Activated CD4-positive, alpha-beta memory T cell treated with anti-CD3 and anti-CD28 coated beads, Interleukin-2, amount 10 ng/mL, durations not matched to agents 7 days and 5 days (primary cell): ENCODE measurements at regions not wholly inside any gene's neighbourhood (a gene's known extent, or its start where the extent isn't known, plus 50 kb on each side); places are given as distances from the start of the nearest gene placed in this dataset.

Source experiments
- CTCF ChIA-PET: fragments of 350-600 bp; sonication (Branson Sonifier 250); formaldehyde crosslinking; loops from one replicate; lab custom pipeline; 2021; ENCODE audit warnings: antibody characterized with exemption, inconsistent platforms; lab: Charles Lee
- POLR2A ChIA-PET: fragments of 350-600 bp; sonication (Branson Sonifier 250); formaldehyde crosslinking; loops from one replicate; lab custom pipeline; 2021; ENCODE audit warnings: antibody characterized with exemption; lab: Charles Lee
- DNase-seq: peaks from one replicate; pipeline ENCODE4 v3.0.0-alpha.2; 2020
- H3K27ac Mint-ChIP-seq: one replicate; pipeline ENCODE4 v1.8.0; 2021; ENCODE audit warnings: mild to moderate bottlenecking, mixed read lengths
- H3K27me3 Mint-ChIP-seq: one replicate; pipeline ENCODE4 v1.8.0; 2021; ENCODE audit warnings: mixed read lengths
- H3K36me3 Mint-ChIP-seq: one replicate; pipeline ENCODE4 v1.8.0; 2021; ENCODE audit warnings: low read depth, mixed read lengths
- H3K4me1 Mint-ChIP-seq: one replicate; pipeline ENCODE4 v1.8.0; 2021; ENCODE audit warnings: mixed read lengths
- H3K4me3 Mint-ChIP-seq: one replicate; pipeline ENCODE4 v1.8.0; 2021; ENCODE audit warnings: mild to moderate bottlenecking, mixed read lengths
- H3K9me3 Mint-ChIP-seq: one replicate; pipeline ENCODE4 v1.8.0; 2021; ENCODE audit warnings: mixed read lengths

DNA sequence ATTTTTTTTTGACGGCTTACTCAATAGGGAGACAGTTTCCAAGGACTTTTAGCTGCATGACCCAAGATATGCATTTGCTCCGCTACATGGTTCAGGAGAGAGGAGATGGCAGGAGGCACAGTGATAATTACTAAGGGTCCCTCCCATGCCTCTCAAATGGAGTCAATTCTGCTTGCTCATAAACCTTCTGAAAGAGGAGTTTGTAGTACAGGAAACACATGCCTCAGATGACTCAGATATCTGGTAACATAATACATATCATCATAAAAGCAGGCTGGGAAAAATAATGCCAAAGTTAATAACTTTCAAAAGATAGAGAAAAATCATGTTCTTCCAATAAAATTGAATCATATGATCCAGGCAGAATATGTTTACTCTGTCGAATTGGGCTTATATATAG lies 97.6 kb upstream of the DEFB112 start:
- no peak for DNase-seq
- ChIA-PET POLR2A (no interaction called here), CTCF (no interaction called here)
- Mint-ChIP-seq H3K4me3 (no peak overlapping the region), H3K36me3 (no peaks in the 10 kb centered on the region), H3K27me3 (no peaks in the 10 kb centered on the region), H3K4me1 (no peaks in the 10 kb centered on the region), H3K9me3 (no peaks in the 10 kb centered on the region), H3K27ac (no peak overlapping the region)

DNA sequence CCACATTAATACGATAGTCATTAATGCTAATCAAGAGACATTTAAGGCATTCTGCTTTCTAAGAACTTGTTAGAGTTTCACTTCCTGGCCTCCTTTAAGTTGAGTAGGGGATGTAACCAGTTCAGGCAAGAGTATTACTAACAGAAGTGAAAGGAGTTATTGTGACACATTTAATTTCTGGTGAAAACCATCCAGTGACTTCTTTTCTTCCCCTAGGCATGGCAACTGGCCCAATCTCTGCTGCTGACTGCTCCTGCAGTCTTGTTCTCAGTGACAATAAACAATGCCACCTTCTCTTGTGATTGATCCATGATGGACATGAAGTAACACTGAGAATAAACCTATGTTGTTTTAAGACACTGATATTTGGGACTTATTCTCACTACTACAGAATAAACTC lies 130.9 kb upstream of the DEFB112 start:
- H3K27me3 Mint-ChIP-seq: no peaks in the 10 kb centered on the region
- no peak for DNase-seq
- peaks cover 11% of the 10 kb centered on the region for H3K9me3 Mint-ChIP-seq
- H3K36me3 Mint-ChIP-seq: no peaks in the 10 kb centered on the region
- ChIA-PET CTCF (no interaction called here), POLR2A (no interaction called here)
- no peak overlapping the region for H3K27ac Mint-ChIP-seq
- no peak overlapping the region for H3K4me3 Mint-ChIP-seq
- H3K4me1 Mint-ChIP-seq: no peaks in the 10 kb centered on the region

DNA sequence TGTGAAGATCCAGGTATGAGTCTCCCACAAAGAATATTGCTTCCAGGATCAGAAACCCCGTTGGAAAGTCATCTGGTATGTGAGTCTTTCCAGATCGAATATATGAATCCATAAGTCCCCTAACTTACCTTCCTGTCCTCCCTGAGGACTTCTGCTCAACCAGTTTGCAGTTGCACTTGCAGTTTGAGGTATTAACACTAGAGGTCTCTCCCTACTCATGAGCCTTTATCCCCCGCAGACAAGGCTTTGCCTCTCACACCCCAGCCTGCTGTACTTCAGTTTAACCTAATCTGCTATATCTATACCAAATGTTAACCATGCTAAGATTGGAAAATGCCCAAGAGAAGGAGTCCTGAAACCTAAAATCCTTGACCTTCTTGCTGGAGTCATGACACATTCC lies 135.3 kb upstream of the DEFB112 start:
- CTCF ChIA-PET: no interaction called here
- no peak overlapping the region for H3K27ac Mint-ChIP-seq
- DNase-seq: no peak

DNA sequence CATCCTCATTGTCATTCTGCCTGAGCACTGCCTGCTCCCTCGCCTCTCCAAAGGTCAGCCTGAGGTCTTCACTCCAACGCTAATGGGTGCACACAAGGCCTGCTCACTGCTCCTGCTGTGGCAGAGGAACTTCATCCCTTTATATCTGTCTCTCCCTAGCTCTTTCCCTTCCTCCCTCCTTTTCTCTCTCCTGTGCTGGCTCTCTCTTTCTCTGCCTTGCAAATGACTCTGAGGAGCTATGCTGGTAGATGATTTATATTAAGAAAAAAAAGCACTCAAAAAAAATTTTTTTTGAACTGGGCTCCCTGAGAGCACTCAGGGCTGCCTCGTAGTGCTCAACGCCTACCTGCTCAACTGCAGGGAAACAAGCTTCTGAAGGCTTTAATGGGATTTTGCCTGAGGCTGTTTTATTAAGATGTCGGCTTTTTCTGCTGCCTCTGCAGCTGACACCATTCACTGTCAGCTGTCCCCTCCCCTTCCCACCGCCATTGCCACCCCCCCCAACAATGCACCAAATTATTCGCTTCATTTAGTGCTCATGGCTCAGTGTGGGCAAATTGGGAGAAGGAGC lies 137.7 kb upstream of the DEFB112 start:
- CTCF ChIA-PET: no interaction called here
- Mint-ChIP-seq H3K9me3 (no peaks in the 10 kb centered on the region), H3K27me3 (no peaks in the 10 kb centered on the region), H3K4me3 (no peak overlapping the region), H3K36me3 (no peaks in the 10 kb centered on the region), H3K27ac (no peak overlapping the region), H3K4me1 (no peaks in the 10 kb centered on the region)
- DNase-seq: no peak
- POLR2A ChIA-PET: no interaction called here

More for the DNA sequence above, 135.3 kb upstream of the DEFB112 start:
- no peaks in the 10 kb centered on the region for H3K27me3 Mint-ChIP-seq
- H3K4me3 Mint-ChIP-seq: no peak overlapping the region
- H3K4me1 Mint-ChIP-seq: no peaks in the 10 kb centered on the region
- POLR2A ChIA-PET: no interaction called here
- peaks cover 4% of the 10 kb centered on the region for H3K9me3 Mint-ChIP-seq
- no peaks in the 10 kb centered on the region for H3K36me3 Mint-ChIP-seq

DNA sequence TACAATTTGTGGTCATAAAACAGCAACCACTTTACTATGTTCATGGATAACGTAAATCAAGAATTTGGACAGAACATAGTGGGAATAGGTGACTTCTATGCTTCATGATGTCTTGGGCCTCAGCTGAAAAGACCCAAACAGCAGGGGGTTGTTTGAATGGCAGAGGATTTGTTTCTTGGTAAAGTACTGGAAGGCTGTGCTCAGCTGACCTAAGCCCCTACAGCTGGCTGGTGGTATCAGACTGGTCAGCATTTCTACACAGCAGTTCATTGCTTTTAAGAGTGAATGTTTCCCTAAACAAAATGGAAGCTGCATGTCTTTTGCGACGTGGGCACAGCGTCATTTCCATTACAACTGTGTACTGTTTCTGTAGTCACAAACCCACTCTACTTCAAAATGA lies 148.5 kb upstream of the DEFB112 start:
- no peak for DNase-seq
- no peak overlapping the region for H3K27ac Mint-ChIP-seq
- H3K36me3 Mint-ChIP-seq: no peaks in the 10 kb centered on the region
- ChIA-PET CTCF (no interaction called here), POLR2A (no interaction called here)
- no peak overlapping the region for H3K4me3 Mint-ChIP-seq
- H3K4me1 Mint-ChIP-seq: no peaks in the 10 kb centered on the region
- no peaks in the 10 kb centered on the region for H3K9me3 Mint-ChIP-seq
- no peaks in the 10 kb centered on the region for H3K27me3 Mint-ChIP-seq

DNA sequence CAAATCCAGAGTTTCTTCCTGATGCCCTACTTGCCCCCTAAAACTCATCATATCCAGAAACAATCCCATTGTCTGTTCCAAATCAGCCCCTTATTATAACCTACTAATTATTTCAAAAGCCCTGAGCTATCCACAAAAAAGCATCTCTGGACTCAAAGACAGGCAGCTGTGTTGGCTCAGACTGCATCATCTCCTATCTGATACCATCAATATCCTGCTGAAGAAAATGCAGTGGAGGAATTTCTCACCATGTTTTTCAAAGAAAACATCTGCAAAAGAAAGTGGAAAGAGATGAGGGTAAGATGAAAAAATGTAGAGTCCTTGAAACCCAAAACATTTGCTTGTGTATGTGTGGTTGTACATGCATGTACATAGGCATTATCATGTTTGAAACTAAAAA lies 153.0 kb upstream of the DEFB112 start:
- H3K27me3 Mint-ChIP-seq: no peaks in the 10 kb centered on the region
- H3K4me3 Mint-ChIP-seq: no peak overlapping the region
- ChIA-PET CTCF (no interaction called here), POLR2A (no interaction called here)
- no peaks in the 10 kb centered on the region for H3K9me3 Mint-ChIP-seq
- DNase-seq: no peak
- H3K27ac Mint-ChIP-seq: no peak overlapping the region
- H3K4me1 Mint-ChIP-seq: no peaks in the 10 kb centered on the region
- no peaks in the 10 kb centered on the region for H3K36me3 Mint-ChIP-seq

DNA sequence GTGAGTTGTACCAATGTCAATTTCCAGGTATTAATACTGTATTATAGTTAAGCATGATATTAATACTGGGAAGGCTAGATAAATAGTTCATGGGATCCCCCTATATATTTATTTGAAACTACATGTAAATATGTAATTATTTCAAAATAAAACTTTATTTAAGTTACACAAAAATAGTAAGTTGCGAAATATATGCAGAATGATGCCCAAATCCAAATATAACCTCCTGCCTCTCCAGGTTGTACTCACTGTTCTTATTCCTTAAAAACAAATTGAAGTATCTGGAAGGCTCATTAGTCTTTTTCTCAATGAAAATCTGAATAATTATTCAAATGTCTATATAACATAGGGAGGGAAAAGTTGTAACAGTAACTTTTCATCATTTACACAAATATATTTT lies 161.9 kb upstream of the DEFB112 start:
- H3K27ac Mint-ChIP-seq: no peak overlapping the region
- no peaks in the 10 kb centered on the region for H3K4me1 Mint-ChIP-seq
- CTCF ChIA-PET: no interaction called here
- H3K36me3 Mint-ChIP-seq: no peaks in the 10 kb centered on the region
- DNase-seq: no peak
- no peak overlapping the region for H3K4me3 Mint-ChIP-seq
- POLR2A ChIA-PET: no interaction called here
- H3K9me3 Mint-ChIP-seq: peaks cover 4% of the 10 kb centered on the region
- H3K27me3 Mint-ChIP-seq: no peaks in the 10 kb centered on the region

DNA sequence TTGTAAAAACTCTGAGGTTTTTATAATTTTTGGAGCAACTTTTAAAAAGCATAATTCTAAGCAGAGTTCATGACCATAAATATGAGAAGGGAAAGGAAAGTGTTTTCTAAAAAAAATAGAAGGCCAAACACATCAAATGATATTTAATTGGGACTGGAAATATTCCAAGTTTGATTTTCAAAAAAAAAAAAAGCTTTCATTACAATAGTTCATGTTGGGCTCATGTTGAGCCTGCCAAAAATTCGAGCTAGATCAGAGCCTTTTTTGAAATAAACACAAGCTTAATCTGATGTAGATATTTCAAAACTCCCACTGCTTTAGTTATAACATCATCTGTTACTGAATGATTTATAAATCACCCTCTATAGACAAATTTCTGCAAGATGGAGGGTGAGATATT lies 163.4 kb upstream of the DEFB112 start:
- no peak for DNase-seq
- CTCF ChIA-PET: no interaction called here
- no peak overlapping the region for H3K27ac Mint-ChIP-seq
- POLR2A ChIA-PET: no interaction called here
- peaks cover 4% of the 10 kb centered on the region for H3K9me3 Mint-ChIP-seq
- no peaks in the 10 kb centered on the region for H3K27me3 Mint-ChIP-seq
- H3K4me1 Mint-ChIP-seq: no peaks in the 10 kb centered on the region
- no peaks in the 10 kb centered on the region for H3K36me3 Mint-ChIP-seq
- H3K4me3 Mint-ChIP-seq: no peak overlapping the region

DNA sequence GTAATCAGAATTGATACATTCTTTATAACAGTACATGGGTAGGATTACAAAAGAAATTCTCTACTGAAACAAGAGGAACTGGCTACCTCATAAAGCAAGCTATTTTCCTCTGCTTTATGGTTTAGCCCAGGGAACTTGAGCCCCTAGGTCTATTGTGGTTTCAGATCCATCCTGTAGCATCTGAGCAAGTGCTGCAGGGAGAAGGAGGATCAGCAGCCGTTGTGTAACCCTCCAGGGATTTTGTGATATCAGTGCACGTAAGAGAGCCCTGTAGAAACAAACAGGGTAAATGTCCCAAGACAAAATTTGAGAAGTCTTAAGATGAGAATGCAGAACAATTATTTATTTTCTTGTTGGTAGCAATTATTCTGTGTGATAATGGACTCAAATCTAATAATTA lies 165.2 kb upstream of the DEFB112 start:
- DNase-seq: no peak
- H3K27ac Mint-ChIP-seq: no peak overlapping the region
- no peaks in the 10 kb centered on the region for H3K4me1 Mint-ChIP-seq
- ChIA-PET CTCF (no interaction called here), POLR2A (no interaction called here)
- H3K4me3 Mint-ChIP-seq: no peak overlapping the region
- H3K36me3 Mint-ChIP-seq: no peaks in the 10 kb centered on the region
- no peaks in the 10 kb centered on the region for H3K9me3 Mint-ChIP-seq
- no peaks in the 10 kb centered on the region for H3K27me3 Mint-ChIP-seq

DNA sequence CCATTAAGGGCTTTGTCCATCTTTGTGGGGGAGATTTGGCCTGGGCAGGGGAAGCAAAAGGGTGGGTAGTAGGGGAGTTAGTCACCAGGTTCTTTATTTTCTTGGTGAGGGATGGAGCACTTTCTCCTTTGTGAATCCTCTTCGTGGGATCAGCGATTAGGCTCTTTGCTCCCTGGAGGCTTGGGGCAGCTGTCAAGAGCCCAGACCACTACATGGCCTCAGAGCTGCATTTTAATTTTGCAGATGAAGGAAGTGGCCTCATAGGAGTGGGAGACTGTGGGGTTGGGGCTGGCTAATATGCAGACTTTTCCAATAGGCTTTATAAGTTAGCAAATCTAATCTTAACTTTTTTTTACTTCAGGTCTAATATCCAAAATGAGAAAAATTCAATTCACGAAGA lies 168.1 kb upstream of the DEFB112 start:
- CTCF ChIA-PET: no interaction called here
- Mint-ChIP-seq H3K27ac (no peak overlapping the region), H3K4me1 (no peaks in the 10 kb centered on the region), H3K36me3 (no peaks in the 10 kb centered on the region), H3K4me3 (no peak overlapping the region), H3K27me3 (no peaks in the 10 kb centered on the region), H3K9me3 (peaks cover 4% of the 10 kb centered on the region)
- DNase-seq: no peak
- POLR2A ChIA-PET: no interaction called here

DNA sequence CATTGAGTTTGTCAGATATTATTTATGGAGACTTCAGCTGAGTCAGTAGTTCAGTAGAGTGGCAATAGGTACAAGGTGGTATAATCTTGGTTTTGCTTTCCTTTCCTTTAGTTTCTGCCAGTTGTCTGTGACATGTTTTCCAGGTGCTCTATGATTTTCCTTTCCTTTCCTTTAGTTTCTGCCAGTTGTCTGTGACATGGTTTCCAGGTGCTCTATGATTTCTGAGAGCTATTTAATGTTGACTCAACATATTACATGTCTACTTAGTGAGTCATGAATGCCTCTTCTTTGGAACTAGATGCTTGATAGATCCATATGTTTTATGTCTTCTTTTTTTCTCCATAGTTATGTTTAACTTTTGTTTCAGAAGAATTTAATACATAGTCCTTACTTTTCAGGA lies 186.4 kb upstream of the DEFB112 start:
- DNase-seq: no peak
- no peaks in the 10 kb centered on the region for H3K4me1 Mint-ChIP-seq
- ChIA-PET POLR2A (no interaction called here), CTCF (no interaction called here)
- H3K9me3 Mint-ChIP-seq: peaks cover 4% of the 10 kb centered on the region
- H3K27me3 Mint-ChIP-seq: no peaks in the 10 kb centered on the region
- H3K27ac Mint-ChIP-seq: no peak overlapping the region
- H3K4me3 Mint-ChIP-seq: no peak overlapping the region
- H3K36me3 Mint-ChIP-seq: no peaks in the 10 kb centered on the region

DNA sequence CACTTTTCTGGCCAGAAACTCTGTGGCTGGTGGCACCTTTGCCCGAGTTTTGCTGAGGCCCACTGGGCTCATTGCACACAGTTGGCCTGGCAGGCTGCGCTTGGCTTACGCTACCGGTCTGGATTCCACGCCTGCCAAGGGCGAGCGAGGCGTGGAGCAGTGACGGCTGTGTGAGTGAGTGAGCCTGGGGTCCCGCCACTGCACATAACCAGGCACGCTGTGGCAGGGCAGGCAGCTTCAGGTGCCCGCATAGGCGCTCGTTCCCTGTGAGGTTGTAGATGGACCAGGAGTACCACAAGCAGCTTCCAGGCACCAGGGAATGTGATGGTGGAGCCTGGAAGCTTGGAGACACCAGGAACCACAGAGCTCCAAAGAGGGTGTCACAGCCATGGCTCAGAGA lies 190.1 kb upstream of the DEFB112 start:
- ChIA-PET POLR2A (no interaction called here), CTCF (no interaction called here)
- H3K27me3 Mint-ChIP-seq: no peaks in the 10 kb centered on the region
- H3K36me3 Mint-ChIP-seq: no peaks in the 10 kb centered on the region
- H3K27ac Mint-ChIP-seq: no peak overlapping the region
- no peaks in the 10 kb centered on the region for H3K4me1 Mint-ChIP-seq
- DNase-seq: no peak
- no peaks in the 10 kb centered on the region for H3K9me3 Mint-ChIP-seq
- H3K4me3 Mint-ChIP-seq: no peak overlapping the region

DNA sequence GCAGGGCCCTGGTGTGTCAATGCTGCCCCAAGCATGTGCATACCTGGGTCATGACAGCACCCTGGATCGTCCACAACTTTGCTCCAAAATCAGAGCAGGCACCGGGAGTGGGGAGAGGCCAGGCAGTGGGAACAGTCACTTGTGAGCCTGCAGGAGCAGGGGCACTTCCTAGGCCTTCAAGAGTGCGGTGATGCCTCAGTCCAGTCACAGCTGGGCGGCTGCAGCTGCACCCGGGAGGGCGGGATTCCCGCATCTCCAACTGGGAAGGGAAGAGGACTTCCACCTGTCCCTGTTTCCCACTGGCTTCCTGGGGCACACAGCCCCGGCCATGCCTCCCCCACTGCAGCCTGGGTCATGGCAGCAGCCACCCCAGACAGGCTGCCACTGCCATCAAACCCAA lies 191.3 kb upstream of the DEFB112 start:
- CTCF ChIA-PET: no interaction called here
- H3K27ac Mint-ChIP-seq: no peak overlapping the region
- H3K4me3 Mint-ChIP-seq: no peak overlapping the region
- H3K27me3 Mint-ChIP-seq: no peaks in the 10 kb centered on the region
- H3K36me3 Mint-ChIP-seq: no peaks in the 10 kb centered on the region
- no peak for DNase-seq
- no peaks in the 10 kb centered on the region for H3K4me1 Mint-ChIP-seq
- H3K9me3 Mint-ChIP-seq: no peaks in the 10 kb centered on the region
- POLR2A ChIA-PET: no interaction called here

DNA sequence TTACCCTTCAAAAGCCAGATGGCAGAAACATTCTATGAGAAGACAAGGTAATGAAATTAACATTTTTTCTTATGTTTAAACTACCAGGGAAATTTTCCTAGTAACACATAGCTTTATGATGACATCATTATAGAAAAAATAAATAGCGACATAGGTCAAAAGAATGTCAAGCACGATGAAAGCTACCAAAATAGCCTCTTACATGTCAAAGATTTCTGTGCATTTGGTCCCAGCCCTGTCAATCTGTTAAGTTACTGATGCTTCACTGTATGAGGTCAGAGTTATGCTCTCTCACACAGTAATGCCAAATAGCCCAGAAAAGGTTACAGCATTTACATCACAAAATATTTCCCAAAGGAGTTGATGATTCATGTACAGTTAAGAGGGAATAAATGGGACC lies 199.8 kb upstream of the DEFB112 start:
- CTCF ChIA-PET: no interaction called here

DNA sequence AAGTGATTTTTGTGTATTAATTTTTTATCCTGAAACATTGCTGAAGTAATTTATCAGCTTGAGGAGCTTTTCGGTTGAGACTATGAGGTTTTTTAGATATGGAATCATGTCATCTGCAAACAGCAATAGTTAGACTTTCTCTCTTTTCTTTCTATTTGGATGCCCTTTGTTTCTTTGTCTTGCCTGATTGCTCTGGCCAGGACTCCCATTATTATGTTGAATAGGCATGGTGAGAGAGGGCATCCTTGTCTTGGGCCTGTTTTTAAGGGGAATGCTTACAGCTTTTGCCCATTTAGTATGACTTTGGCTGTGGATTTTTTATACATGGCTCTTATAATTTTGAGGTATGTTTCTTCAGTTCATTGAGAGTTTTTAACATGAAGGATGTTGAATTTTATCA lies 207.6 kb upstream of the DEFB112 start:
- no peak for DNase-seq
- Mint-ChIP-seq H3K27ac (no peak overlapping the region), H3K9me3 (peaks cover 18% of the 10 kb centered on the region), H3K4me1 (no peaks in the 10 kb centered on the region), H3K4me3 (no peak overlapping the region), H3K36me3 (no peaks in the 10 kb centered on the region), H3K27me3 (no peaks in the 10 kb centered on the region)
- ChIA-PET POLR2A (no interaction called here), CTCF (no interaction called here)

More for the DNA sequence above, 199.8 kb upstream of the DEFB112 start:
- no peak for DNase-seq
- POLR2A ChIA-PET: no interaction called here
- Mint-ChIP-seq H3K4me3 (no peak overlapping the region), H3K36me3 (no peaks in the 10 kb centered on the region), H3K27me3 (no peaks in the 10 kb centered on the region), H3K4me1 (no peaks in the 10 kb centered on the region), H3K9me3 (peaks cover 2% of the 10 kb centered on the region), H3K27ac (no peak overlapping the region)
